OCI-LY1 (cell line): ENCODE measurements at regions not wholly inside any gene's neighbourhood (a gene's known extent, or its start where the extent isn't known, plus 50 kb on each side); places are given as distances from the start of the nearest gene placed in this dataset.

Source experiments
- EZH2 ChIP-seq: fragments of 200-600 bp; sonication (generic), shearing (Covaris generic); IDR thresholded peaks from 2 replicates; pipeline ENCODE4 v1.8.0; 2017; ENCODE audit warnings: borderline replicate concordance, mixed run types, mild to moderate bottlenecking, antibody characterized with exemption, low read length, moderate library complexity, mixed read lengths
- TF ChIP-seq, protein P1 (sequence below): fragments of 200-600 bp; sonication (generic), shearing (Covaris generic); IDR thresholded peaks from 2 replicates; pipeline ENCODE4 v1.5.1; 2017; ENCODE audit warnings: mild to moderate bottlenecking, antibody characterized with exemption, low read length, moderate library complexity, mixed read lengths

DNA sequence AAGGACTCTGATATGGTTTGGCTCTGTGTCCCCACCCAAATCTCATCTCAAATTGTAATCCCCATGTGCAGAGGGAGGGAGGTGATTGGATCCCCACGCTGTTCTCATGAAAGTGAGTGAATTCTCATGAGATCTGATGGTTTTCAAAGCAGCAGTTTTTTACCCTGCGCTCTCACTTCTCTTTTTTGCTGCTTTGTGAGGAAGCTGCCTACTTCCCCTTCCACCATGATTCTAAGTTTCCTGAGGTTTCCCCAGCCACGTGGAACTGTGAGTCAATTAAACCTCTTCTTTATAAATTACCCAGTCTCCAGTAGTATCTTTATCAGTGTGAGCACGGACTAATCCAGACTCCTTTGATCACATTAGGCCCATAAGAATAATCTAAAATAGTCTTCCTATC is 719.7 kb upstream of the CDH8 start:
- TF ChIP-seq, protein P1, sequence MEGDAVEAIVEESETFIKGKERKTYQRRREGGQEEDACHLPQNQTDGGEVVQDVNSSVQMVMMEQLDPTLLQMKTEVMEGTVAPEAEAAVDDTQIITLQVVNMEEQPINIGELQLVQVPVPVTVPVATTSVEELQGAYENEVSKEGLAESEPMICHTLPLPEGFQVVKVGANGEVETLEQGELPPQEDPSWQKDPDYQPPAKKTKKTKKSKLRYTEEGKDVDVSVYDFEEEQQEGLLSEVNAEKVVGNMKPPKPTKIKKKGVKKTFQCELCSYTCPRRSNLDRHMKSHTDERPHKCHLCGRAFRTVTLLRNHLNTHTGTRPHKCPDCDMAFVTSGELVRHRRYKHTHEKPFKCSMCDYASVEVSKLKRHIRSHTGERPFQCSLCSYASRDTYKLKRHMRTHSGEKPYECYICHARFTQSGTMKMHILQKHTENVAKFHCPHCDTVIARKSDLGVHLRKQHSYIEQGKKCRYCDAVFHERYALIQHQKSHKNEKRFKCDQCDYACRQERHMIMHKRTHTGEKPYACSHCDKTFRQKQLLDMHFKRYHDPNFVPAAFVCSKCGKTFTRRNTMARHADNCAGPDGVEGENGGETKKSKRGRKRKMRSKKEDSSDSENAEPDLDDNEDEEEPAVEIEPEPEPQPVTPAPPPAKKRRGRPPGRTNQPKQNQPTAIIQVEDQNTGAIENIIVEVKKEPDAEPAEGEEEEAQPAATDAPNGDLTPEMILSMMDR, result no peak
- no peak for TF ChIP-seq EZH2
